ENCODE measurements at regions not wholly inside any gene's neighbourhood (a gene's known extent, or its start where the extent isn't known, plus 50 kb on each side); places are given as distances from the start of the nearest gene placed in this dataset.

DNA sequence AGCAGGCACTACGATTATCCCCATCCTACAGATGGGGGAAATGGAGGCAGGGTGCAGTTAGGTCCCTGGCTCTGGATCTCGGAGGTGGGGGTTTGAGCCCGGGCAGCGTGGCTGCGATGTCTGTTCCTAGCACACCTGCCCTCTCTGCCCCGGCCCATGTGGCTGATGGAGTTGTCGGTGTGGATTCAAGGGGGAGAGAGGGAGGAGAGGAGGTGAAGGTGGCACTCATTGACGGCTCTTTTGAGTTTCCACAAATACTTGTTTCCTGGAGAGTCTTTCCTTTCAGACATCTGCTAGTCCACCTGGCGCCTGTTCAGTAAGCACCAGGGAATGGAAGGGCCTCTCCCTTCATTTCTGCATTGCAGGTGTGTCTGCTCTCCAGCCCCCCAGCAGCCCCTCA, 69.9 kb downstream of the ARHGEF18 start:
- H3K4me3 ChIP-seq (ENCODE audit: low read length in 2 of 2) = no peak overlapping the region
- peaks cover 70 to 75% of the 10 kb centered on the region in 2 donors for H3K36me3 ChIP-seq (ENCODE audit: control insufficient read depth in 2 of 2, insufficient read depth in 2 of 2, low read length in 1 of 2)
- no peak for DNase-seq (ENCODE audit: low read depth in 6 of 9, low spot score in 9 of 9)
- H3K27ac ChIP-seq (ENCODE audit: low read depth in 1 of 2, low read length in 1 of 2) = no peak overlapping the region
- H3K4me1 ChIP-seq (ENCODE audit: control insufficient read depth in 2 of 2, insufficient read depth in 2 of 2, low read length in 2 of 2) = no peaks in the 10 kb centered on the region
- no peaks in the 10 kb centered on the region for H3K27me3 ChIP-seq (ENCODE audit: control insufficient read depth in 2 of 2, insufficient read depth in 1 of 2, low read length in 1 of 2)
- H3K9me3 ChIP-seq (ENCODE audit: control insufficient read depth in 2 of 2, insufficient read depth in 1 of 2, low read length in 1 of 2) = peaks cover 0 to 3% of the 10 kb centered on the region in 2 donors
- WGBS = 92% methylated on average over 9 of the region's 9 CpGs

DNA sequence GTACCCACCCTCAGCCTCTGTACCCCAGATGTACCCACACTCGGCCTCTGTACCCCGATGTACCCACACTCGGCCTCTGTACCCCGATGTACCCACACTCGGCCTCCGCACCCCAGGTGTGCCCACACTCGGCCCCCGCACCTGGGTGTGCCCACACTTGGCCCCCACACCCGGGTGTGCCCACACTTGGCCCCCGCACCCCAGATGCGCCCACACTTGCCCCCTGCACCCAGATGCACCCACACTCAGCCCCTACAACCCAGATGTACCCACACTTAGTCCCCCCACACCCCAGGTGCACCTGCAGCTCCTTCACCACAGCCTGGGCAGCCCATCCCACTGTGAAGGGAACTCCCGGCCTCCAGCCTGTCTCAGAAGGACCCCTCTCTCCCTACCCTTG, 69.7 kb downstream of the PEX11G start:
- 96% methylated on average over 12 of the region's 12 CpGs for WGBS
- no peaks in the 10 kb centered on the region for H3K27me3 ChIP-seq (ENCODE audit: control insufficient read depth in 2 of 2, insufficient read depth in 1 of 2, low read length in 1 of 2)
- no peak overlapping the region for H3K4me3 ChIP-seq (ENCODE audit: low read length in 2 of 2)
- no peaks in the 10 kb centered on the region for H3K4me1 ChIP-seq (ENCODE audit: control insufficient read depth in 2 of 2, insufficient read depth in 2 of 2, low read length in 2 of 2)
- H3K27ac ChIP-seq (ENCODE audit: low read depth in 1 of 2, low read length in 1 of 2) = no peak overlapping the region
- peaks cover 70 to 75% of the 10 kb centered on the region in 2 donors for H3K36me3 ChIP-seq (ENCODE audit: control insufficient read depth in 2 of 2, insufficient read depth in 2 of 2, low read length in 1 of 2)
- peaks cover 0 to 3% of the 10 kb centered on the region in 2 donors for H3K9me3 ChIP-seq (ENCODE audit: control insufficient read depth in 2 of 2, insufficient read depth in 1 of 2, low read length in 1 of 2)
- DNase-seq (ENCODE audit: low read depth in 6 of 9, low spot score in 9 of 9) = no peak

DNA sequence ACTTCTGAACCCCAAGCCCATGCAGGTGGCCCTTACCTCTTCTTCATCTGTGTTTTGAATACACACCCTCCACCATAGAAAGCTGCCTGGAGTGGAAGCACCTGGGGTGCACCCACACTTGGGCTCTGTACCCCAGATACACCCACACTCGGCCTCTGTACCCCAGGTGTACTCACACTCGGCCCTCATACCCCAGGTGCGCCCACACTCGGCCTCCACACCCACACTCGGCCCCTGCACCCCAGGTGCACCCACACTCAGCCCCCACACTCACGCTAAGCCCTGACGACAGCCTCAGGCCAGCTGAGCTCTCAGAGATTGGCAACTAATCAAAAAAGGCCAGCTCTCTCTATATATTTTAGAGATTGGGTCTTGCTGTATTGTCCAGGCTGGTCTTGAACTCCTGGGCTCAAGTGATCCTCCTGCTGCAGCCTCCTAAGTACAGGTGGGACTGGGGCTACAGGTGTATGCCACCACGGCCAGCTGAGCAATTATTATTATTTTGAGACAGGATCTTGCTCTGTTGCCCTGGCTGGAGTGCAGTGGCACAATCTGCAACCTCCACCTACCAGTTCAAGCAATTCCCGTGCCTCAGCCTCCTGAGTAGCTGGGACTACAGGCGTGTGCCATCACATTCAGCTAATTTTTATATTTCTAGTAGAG, 68.9 kb downstream of the PEX11G start:
- H3K4me1 ChIP-seq (ENCODE audit: control insufficient read depth in 2 of 2, insufficient read depth in 2 of 2, low read length in 2 of 2) = no peaks in the 10 kb centered on the region

DNA sequence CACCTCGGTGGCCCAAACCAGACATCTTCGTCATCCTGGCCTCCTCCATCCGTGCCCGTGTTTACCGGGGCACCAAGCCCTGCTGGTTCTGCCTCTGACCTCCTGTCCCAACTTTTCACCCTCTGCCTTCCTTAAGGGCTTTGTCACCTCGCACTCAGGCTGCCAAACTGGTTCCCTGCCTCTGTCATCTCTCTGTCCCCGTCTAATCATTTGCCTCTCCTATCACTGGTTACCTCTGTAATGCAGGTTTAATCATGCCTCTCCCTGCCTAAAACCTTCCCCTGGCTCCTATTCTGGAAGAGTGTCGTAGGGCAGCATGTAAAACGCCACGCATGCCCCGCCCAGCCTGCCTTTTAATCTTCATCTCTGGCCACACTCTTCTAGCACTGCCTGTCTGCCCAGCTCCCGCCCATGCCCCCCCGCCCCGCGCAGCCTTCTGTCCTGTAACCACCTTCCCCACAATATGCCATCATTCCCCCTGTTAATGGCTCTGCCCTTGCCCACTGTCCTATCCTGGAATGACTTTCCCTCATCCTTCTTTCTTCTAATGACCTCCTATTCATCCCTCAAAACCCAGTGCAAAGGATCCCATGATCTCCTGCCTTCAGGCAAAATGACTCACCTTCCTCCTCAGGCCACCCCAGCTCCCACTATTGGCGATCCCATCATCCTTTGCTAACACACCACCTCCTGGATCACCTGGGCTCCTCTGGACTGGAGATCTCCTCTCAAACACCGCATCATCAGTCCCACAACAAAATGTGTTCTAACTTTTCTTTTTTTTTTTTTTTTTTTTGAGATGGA, 66.7 kb downstream of the PEX11G start:
- H3K9me3 ChIP-seq (ENCODE audit: control insufficient read depth in 2 of 2, insufficient read depth in 1 of 2, low read length in 1 of 2) = peaks cover 0 to 3% of the 10 kb centered on the region in 2 donors
- 92% methylated on average over 17 of the region's 17 CpGs for WGBS
- H3K4me1 ChIP-seq (ENCODE audit: control insufficient read depth in 2 of 2, insufficient read depth in 2 of 2, low read length in 2 of 2) = no peaks in the 10 kb centered on the region
- no peaks in the 10 kb centered on the region for H3K27me3 ChIP-seq (ENCODE audit: control insufficient read depth in 2 of 2, insufficient read depth in 1 of 2, low read length in 1 of 2)
- no peak overlapping the region for H3K4me3 ChIP-seq (ENCODE audit: low read length in 2 of 2)
- H3K27ac ChIP-seq (ENCODE audit: low read depth in 1 of 2, low read length in 1 of 2) = no peak overlapping the region
- no peak for DNase-seq (ENCODE audit: low read depth in 6 of 9, low spot score in 9 of 9)
- H3K36me3 ChIP-seq (ENCODE audit: control insufficient read depth in 2 of 2, insufficient read depth in 2 of 2, low read length in 1 of 2) = peaks cover 73 to 82% of the 10 kb centered on the region in 2 donors

More for the DNA sequence above, 68.9 kb downstream of the PEX11G start:
- H3K27me3 ChIP-seq (ENCODE audit: control insufficient read depth in 2 of 2, insufficient read depth in 1 of 2, low read length in 1 of 2) = no peaks in the 10 kb centered on the region
- H3K36me3 ChIP-seq (ENCODE audit: control insufficient read depth in 2 of 2, insufficient read depth in 2 of 2, low read length in 1 of 2) = peaks cover 77% of the 10 kb centered on the region in 2 donors
- H3K4me3 ChIP-seq (ENCODE audit: low read length in 2 of 2) = no peak overlapping the region
- H3K27ac ChIP-seq (ENCODE audit: low read depth in 1 of 2, low read length in 1 of 2) = no peak overlapping the region
- DNase-seq (ENCODE audit: low read depth in 6 of 9, low spot score in 9 of 9) = no peak
- 97% methylated on average over 10 of the region's 10 CpGs for WGBS
- peaks cover 0 to 3% of the 10 kb centered on the region in 2 donors for H3K9me3 ChIP-seq (ENCODE audit: control insufficient read depth in 2 of 2, insufficient read depth in 1 of 2, low read length in 1 of 2)

Data from thymus (tissue), 11 donors.